Left lung (tissue), 4 donors: ENCODE measurements at regions not wholly inside any gene's neighbourhood (a gene's known extent, or its start where the extent isn't known, plus 50 kb on each side); places are given as distances from the start of the nearest gene placed in this dataset.

Experiments used
- ATAC-seq: fragments of 200-7000 bp; cut with Tn5 transposase; one replicate; pipeline ENCODE4 v1.9.1; 2020; ENCODE audit warnings: moderate library complexity
- DNase-seq, 4 donors: peaks; one replicate each; pipeline ENCODE4 v3.0.0-alpha.2; 2013 to 2020
- H3K27ac ChIP-seq, 2 donors: fragments of 200-600 bp; sonication (generic) in 1 of 2; one replicate each; pipeline versions ENCODE4 v1.5.0 to v1.8.0; 2020 to 2021
- H3K27me3 ChIP-seq, 2 donors: fragments of 200-600 bp; sonication (generic) in 1 of 2; one replicate each; pipeline versions ENCODE4 v1.5.0 to v1.8.0; 2020 to 2021
- H3K36me3 ChIP-seq, 2 donors: fragments of 200-600 bp; sonication (generic) in 1 of 2; one replicate each; pipeline versions ENCODE4 v1.5.0 to v1.8.0; 2020 to 2021
- H3K4me1 ChIP-seq, 2 donors: fragments of 200-600 bp; one replicate each; pipeline ENCODE4 v1.8.0; 2021
- H3K4me3 ChIP-seq, 2 donors: fragments of 200-600 bp; sonication (generic) in 1 of 2; one replicate each; pipeline versions ENCODE4 v1.5.0 to v1.8.0; 2020 to 2021; ENCODE audit warnings: mild to moderate bottlenecking in 1 of 2
- H3K9me3 ChIP-seq, 2 donors: fragments of 200-600 bp; sonication (generic) in 1 of 2; one replicate each; pipeline versions ENCODE4 v1.5.0 to v1.8.0; 2020 to 2021
- intact Hi-C, 2 donors: fragments of 100-400 bp; cut with DNase I; formaldehyde crosslinking; loops; one replicate each; pipeline versions ENCODE4 v1.11.2 to v1.14.2; 2022
- TF ChIP-seq, protein P1 (sequence below), 2 donors: fragments of 200-600 bp; sonication (generic) in 1 of 2; IDR thresholded peaks; one replicate each; pipeline versions ENCODE4 v1.5.0 to v1.8.0; 2021; ENCODE audit warnings: antibody characterized with exemption in 2 of 2
- donor health status: DM: no; HTN: yes; CAD: no.
- donor health status: DM: no; HTN: no; CAD: no.

DNA sequence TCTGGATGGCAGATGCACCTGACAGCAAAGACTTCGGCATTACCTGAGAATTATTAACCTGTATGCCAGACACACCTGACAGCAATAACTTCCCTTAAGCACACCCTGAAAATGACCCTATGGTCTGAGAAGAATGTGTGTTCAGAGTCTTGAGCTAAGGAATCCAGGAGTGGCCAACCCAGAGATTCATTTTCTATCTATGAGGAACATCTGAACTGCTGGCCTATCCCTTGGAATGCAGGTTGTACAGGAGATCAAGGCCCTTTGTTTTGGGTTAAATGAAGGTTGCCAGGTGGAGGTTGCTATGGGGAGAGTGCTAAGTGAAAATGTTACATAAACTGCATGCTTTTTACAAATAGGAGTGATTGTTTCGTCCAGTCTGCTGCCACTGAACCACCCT, 200.9 kb upstream of the MEIS1 start:
- Histone ChIP-seq H3K4me3 (no peak overlapping the region), H3K4me1 (no peaks in the 10 kb centered on the region), H3K27me3 (no peaks in the 10 kb centered on the region), H3K36me3 (no peaks in the 10 kb centered on the region), H3K27ac (no peak overlapping the region), H3K9me3 (no peaks in the 10 kb centered on the region)
- ATAC-seq (no peak), DNase-seq (no peak)
- TF ChIP-seq, protein P1, sequence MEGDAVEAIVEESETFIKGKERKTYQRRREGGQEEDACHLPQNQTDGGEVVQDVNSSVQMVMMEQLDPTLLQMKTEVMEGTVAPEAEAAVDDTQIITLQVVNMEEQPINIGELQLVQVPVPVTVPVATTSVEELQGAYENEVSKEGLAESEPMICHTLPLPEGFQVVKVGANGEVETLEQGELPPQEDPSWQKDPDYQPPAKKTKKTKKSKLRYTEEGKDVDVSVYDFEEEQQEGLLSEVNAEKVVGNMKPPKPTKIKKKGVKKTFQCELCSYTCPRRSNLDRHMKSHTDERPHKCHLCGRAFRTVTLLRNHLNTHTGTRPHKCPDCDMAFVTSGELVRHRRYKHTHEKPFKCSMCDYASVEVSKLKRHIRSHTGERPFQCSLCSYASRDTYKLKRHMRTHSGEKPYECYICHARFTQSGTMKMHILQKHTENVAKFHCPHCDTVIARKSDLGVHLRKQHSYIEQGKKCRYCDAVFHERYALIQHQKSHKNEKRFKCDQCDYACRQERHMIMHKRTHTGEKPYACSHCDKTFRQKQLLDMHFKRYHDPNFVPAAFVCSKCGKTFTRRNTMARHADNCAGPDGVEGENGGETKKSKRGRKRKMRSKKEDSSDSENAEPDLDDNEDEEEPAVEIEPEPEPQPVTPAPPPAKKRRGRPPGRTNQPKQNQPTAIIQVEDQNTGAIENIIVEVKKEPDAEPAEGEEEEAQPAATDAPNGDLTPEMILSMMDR (IDR thresholded peaks at IDR 0.05), result no peak
- intact Hi-C loops, result no loop called here

DNA sequence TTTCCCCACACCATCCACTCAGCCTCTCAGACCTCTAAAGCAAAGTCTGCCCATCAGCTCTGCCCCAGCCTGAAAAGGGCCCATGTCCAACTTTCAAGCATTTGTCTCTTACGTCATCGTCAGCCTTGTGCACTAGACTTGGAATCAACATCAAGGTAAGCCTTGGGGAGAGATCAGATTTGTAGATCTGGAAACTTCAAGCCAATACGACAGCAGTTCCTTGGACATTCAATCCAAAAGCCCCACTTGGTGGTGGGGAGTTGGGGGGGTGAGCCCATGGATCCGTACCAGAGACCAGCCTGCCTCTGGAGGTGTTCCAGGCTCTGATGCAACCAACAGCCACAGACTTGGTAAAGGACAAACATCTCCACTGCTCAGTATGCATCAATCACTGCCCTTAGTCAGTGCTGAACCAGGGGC, 206.8 kb upstream of the MEIS1 start:
- ATAC-seq (no peak), DNase-seq (no peak)
- Histone ChIP-seq H3K27ac (no peak overlapping the region), H3K4me1 (no peaks in the 10 kb centered on the region), H3K36me3 (no peaks in the 10 kb centered on the region), H3K9me3 (no peaks in the 10 kb centered on the region), H3K27me3 (no peaks in the 10 kb centered on the region), H3K4me3 (no peak overlapping the region)
- TF ChIP-seq, protein P1 (IDR thresholded peaks at IDR 0.05), result no peak
- intact Hi-C loops, result no loop called here

DNA sequence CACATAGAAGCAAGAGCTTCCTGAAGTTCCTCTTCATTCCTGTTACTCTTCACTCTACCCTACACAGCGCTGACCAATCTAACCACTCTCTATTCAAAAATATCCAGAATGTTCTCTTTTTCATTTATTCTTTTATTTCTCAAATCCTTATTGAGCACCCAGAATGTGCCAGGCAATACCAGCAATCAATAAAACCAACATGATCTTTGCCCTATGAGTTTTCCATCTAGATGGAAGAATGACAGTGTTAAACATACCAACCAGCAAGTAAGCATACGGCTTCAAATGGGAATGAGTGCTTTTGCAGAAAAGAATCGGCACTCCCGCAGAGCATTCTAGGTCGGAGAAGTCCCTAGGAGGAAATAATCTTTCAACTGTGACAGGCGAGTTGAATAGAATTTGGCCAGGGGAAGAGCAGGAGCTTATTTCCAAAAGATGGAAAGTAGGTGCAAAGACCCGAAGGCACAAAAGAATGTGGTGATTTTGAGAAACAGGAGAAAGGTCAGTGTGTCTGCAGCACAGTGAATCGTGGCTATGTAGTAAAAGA, 217.8 kb upstream of the MEIS1 start:
- H3K27me3 ChIP-seq, result no peaks in the 10 kb centered on the region
- H3K9me3 ChIP-seq, result no peaks in the 10 kb centered on the region
- H3K36me3 ChIP-seq, result no peaks in the 10 kb centered on the region
- H3K4me3 ChIP-seq, result no peak overlapping the region
- intact Hi-C loops, result no loop called here
- H3K4me1 ChIP-seq, result no peaks in the 10 kb centered on the region
- DNase-seq (no peak), ATAC-seq (no peak)
- H3K27ac ChIP-seq, result no peak overlapping the region
- TF ChIP-seq, protein P1 (IDR thresholded peaks at IDR 0.05), result no peak

DNA sequence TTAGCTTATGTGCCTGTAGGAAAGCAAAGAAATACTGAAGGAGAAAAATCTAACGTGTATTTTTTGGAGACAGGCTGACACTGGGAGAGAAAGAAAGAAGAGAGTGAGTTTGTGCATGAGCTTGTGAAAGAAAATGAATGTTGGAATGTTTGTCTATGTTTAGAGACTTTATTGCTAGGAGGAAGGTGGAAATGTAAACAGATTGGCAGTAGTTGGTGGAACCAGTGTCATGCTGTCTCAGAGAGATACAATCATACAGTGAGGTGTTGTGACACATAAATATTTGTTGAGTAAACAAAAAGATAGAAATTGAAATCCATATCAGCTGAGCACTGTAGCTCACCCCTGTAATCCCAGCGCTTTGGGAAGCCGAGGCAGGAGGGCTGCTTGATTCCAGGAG, 222.2 kb upstream of the MEIS1 start:
- peaks cover 0 to 2% of the 10 kb centered on the region in 2 donors for H3K9me3 ChIP-seq

DNA sequence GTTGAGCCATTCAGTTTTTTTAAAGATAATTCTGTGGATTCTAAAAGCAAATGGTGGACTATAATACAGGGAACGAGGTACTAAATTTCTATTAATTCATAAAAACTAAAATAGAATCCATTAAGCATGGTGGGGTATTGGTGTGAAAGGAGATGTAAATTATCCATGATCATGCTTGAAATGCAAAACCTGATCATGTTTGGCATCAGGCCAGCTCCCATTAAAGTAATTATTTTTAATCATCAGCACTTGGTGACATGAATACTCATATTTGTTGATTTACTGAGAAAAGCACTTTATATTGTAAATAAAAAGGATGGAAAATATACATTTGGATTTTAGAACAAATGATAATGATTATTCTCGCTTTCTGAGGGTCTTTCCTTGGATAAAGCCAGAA, 232.3 kb upstream of the MEIS1 start:
- no peaks in the 10 kb centered on the region for H3K27me3 ChIP-seq
- no peaks in the 10 kb centered on the region for H3K36me3 ChIP-seq
- ATAC-seq, result no peak
- no peak for DNase-seq
- peaks cover 0 to 4% of the 10 kb centered on the region in 2 donors for H3K9me3 ChIP-seq
- H3K4me3 ChIP-seq, result no peak overlapping the region
- no peak overlapping the region for H3K27ac ChIP-seq
- no peaks in the 10 kb centered on the region for H3K4me1 ChIP-seq
- intact Hi-C loops, result no loop called here
- TF ChIP-seq, protein P1 (IDR thresholded peaks at IDR 0.05), result no peak

More for the DNA sequence above, 222.2 kb upstream of the MEIS1 start:
- H3K27ac ChIP-seq, result no peak overlapping the region
- no peak overlapping the region for H3K4me3 ChIP-seq
- H3K36me3 ChIP-seq, result no peaks in the 10 kb centered on the region
- H3K4me1 ChIP-seq, result no peaks in the 10 kb centered on the region
- intact Hi-C loops, result no loop called here
- ATAC-seq, result no peak
- no peaks in the 10 kb centered on the region for H3K27me3 ChIP-seq
- no peak for DNase-seq
- TF ChIP-seq, protein P1 (IDR thresholded peaks at IDR 0.05), result no peak
